ENCODE measurements at regions not wholly inside any gene's neighbourhood (a gene's known extent, or its start where the extent isn't known, plus 50 kb on each side); places are given as distances from the start of the nearest gene placed in this dataset.

GRCh38 chr17:6915620-6916019 lies 80.2 kb upstream of the ALOX12 start:
- TF ChIP-seq YY1 (IDR thresholded peaks at IDR 0.05; ENCODE audit: low read depth, low read length) (no peak), MAX (IDR thresholded peaks at IDR 0.05) (no peak), POLR2A (IDR thresholded peaks at IDR 0.05; ENCODE audit: control extremely low read depth in 1 of 2, low read depth in 2 of 2, low read length in 2 of 2) (no peak), TCF12 (IDR thresholded peaks at IDR 0.05; ENCODE audit: low read depth, low read length) (no peak), CTCF (IDR thresholded peaks at IDR 0.05; ENCODE audit: control extremely low read depth in 1 of 3, insufficient read depth in 1 of 3, low read depth in 1 of 3, low read length in 3 of 3) (no peak), BRCA1 (IDR thresholded peaks at IDR 0.05; ENCODE audit: low read depth, low read length) (no peak)
